ENCODE measurements at regions not wholly inside any gene's neighbourhood (a gene's known extent, or its start where the extent isn't known, plus 50 kb on each side); places are given as distances from the start of the nearest gene placed in this dataset.
"Not testable (repeated sequence)": the region's sequence is repeated elsewhere in the genome, so short reads cannot be mapped to it uniquely, and the experiment has no call there.

- no peak overlapping the region for H3K27ac Mint-ChIP-seq
- no peak for DNase-seq
- peaks cover 2 to 8% of the 10 kb centered on the region in 2 donors for H3K4me1 Mint-ChIP-seq (ENCODE audit: low read depth in 2 of 2)
- H3K36me3 Mint-ChIP-seq (ENCODE audit: insufficient read depth): no peaks in the 10 kb centered on the region
- peaks cover 27 to 42% of the 10 kb centered on the region in 2 donors for H3K27me3 Mint-ChIP-seq
- no peaks in the 10 kb centered on the region for H3K9me3 Mint-ChIP-seq
- H3K4me3 Mint-ChIP-seq: peak overlapping the region in 1 of 2 donors; percentile 53
- no peak for ATAC-seq (replicated peaks)
These were observed 358.1 kb downstream of the ADGRD1 start for GRCh38 chr12:131311764-131312163.

- H3K27me3 Mint-ChIP-seq: peaks cover 27 to 42% of the 10 kb centered on the region in 2 donors
- DNase-seq; H3K27ac Mint-ChIP-seq; H3K4me3 Mint-ChIP-seq; H3K36me3 Mint-ChIP-seq (ENCODE audit: insufficient read depth); ATAC-seq (replicated peaks); H3K9me3 Mint-ChIP-seq; H3K4me1 Mint-ChIP-seq (ENCODE audit: low read depth in 2 of 2): not testable (repeated sequence)
These were observed 358.7 kb downstream of the ADGRD1 start for GRCh38 chr12:131312382-131312781.

GRCh38 chr12:131312793-131313545 lies 359.3 kb downstream of the ADGRD1 start:
- Mint-ChIP-seq H3K9me3 (peaks cover 1 to 4% of the 10 kb centered on the region in 2 donors), H3K4me3 (no peak overlapping the region), H3K27me3 (peaks cover 27 to 42% of the 10 kb centered on the region in 2 donors), H3K36me3 (ENCODE audit: insufficient read depth) (no peaks in the 10 kb centered on the region), H3K4me1 (ENCODE audit: low read depth in 2 of 2) (peaks cover 2 to 8% of the 10 kb centered on the region in 2 donors), H3K27ac (no peak overlapping the region)
- no peak for DNase-seq
- ATAC-seq (replicated peaks): no peak

- H3K27me3 Mint-ChIP-seq: peaks cover 27 to 39% of the 10 kb centered on the region in 2 donors
- H3K9me3 Mint-ChIP-seq: peaks cover 1 to 10% of the 10 kb centered on the region in 2 donors
- no peak overlapping the region for H3K27ac Mint-ChIP-seq
- peaks cover 2 to 8% of the 10 kb centered on the region in 2 donors for H3K4me1 Mint-ChIP-seq (ENCODE audit: low read depth in 2 of 2)
- no peak for DNase-seq
- ATAC-seq (replicated peaks): no peak
- no peaks in the 10 kb centered on the region for H3K36me3 Mint-ChIP-seq (ENCODE audit: insufficient read depth)
- no peak overlapping the region for H3K4me3 Mint-ChIP-seq
These were observed 359.9 kb downstream of the ADGRD1 start for GRCh38 chr12:131313635-131314034.

GRCh38 chr12:131314524-131315090 lies 360.9 kb downstream of the ADGRD1 start:
- peaks cover 1 to 10% of the 10 kb centered on the region in 2 donors for H3K9me3 Mint-ChIP-seq
- no peak for ATAC-seq (replicated peaks)
- peaks cover 2 to 8% of the 10 kb centered on the region in 2 donors for H3K4me1 Mint-ChIP-seq (ENCODE audit: low read depth in 2 of 2)
- no peak for DNase-seq
- H3K27ac Mint-ChIP-seq: no peak overlapping the region
- H3K27me3 Mint-ChIP-seq: peaks cover 27 to 33% of the 10 kb centered on the region in 2 donors
- no peak overlapping the region for H3K4me3 Mint-ChIP-seq
- H3K36me3 Mint-ChIP-seq (ENCODE audit: insufficient read depth): no peaks in the 10 kb centered on the region

- Mint-ChIP-seq H3K36me3 (ENCODE audit: insufficient read depth) (no peaks in the 10 kb centered on the region), H3K4me3 (no peak overlapping the region), H3K27me3 (peaks cover 19 to 23% of the 10 kb centered on the region in 2 donors), H3K27ac (no peak overlapping the region), H3K4me1 (ENCODE audit: low read depth in 2 of 2) (peaks cover 2 to 8% of the 10 kb centered on the region in 2 donors), H3K9me3 (peaks cover 1 to 10% of the 10 kb centered on the region in 2 donors)
- DNase-seq: no peak
- ATAC-seq (replicated peaks): no peak
These were observed 361.9 kb downstream of the ADGRD1 start for GRCh38 chr12:131315601-131316000.

GRCh38 chr12:131316388-131316787 lies 362.7 kb downstream of the ADGRD1 start:
- peaks cover 1 to 10% of the 10 kb centered on the region in 2 donors for H3K9me3 Mint-ChIP-seq
- H3K36me3 Mint-ChIP-seq (ENCODE audit: insufficient read depth): no peaks in the 10 kb centered on the region
- no peak overlapping the region for H3K4me3 Mint-ChIP-seq
- ATAC-seq (replicated peaks) (no peak), DNase-seq (no peak)
- H3K27me3 Mint-ChIP-seq: peaks cover 19 to 23% of the 10 kb centered on the region in 2 donors
- H3K4me1 Mint-ChIP-seq (ENCODE audit: low read depth in 2 of 2): peaks cover 2 to 7% of the 10 kb centered on the region in 2 donors
- no peak overlapping the region for H3K27ac Mint-ChIP-seq

- Mint-ChIP-seq H3K27me3 (peaks cover 11 to 14% of the 10 kb centered on the region in 2 donors), H3K9me3 (peaks cover 1 to 10% of the 10 kb centered on the region in 2 donors), H3K4me1 (ENCODE audit: low read depth in 2 of 2) (no peaks in the 10 kb centered on the region), H3K4me3 (no peak overlapping the region), H3K36me3 (ENCODE audit: insufficient read depth) (no peaks in the 10 kb centered on the region), H3K27ac (no peak overlapping the region)
- ATAC-seq (replicated peaks) (no peak), DNase-seq (no peak)
These were observed 364.5 kb downstream of the ADGRD1 start for GRCh38 chr12:131318045-131318685.

- no peak for ATAC-seq (replicated peaks)
- no peaks in the 10 kb centered on the region for H3K36me3 Mint-ChIP-seq (ENCODE audit: insufficient read depth)
- no peak for DNase-seq
- H3K4me3 Mint-ChIP-seq: no peak overlapping the region
- no peaks in the 10 kb centered on the region for H3K4me1 Mint-ChIP-seq (ENCODE audit: low read depth in 2 of 2)
- peaks cover 1 to 10% of the 10 kb centered on the region in 2 donors for H3K9me3 Mint-ChIP-seq
- peaks cover 5 to 7% of the 10 kb centered on the region in 2 donors for H3K27me3 Mint-ChIP-seq
- H3K27ac Mint-ChIP-seq: no peak overlapping the region
These were observed 368.3 kb downstream of the ADGRD1 start for GRCh38 chr12:131321988-131322387.

GRCh38 chr12:131322460-131322859 lies 368.8 kb downstream of the ADGRD1 start:
- not testable (repeated sequence) for H3K36me3 Mint-ChIP-seq (ENCODE audit: insufficient read depth); H3K4me1 Mint-ChIP-seq (ENCODE audit: low read depth in 2 of 2); H3K27me3 Mint-ChIP-seq; DNase-seq; H3K9me3 Mint-ChIP-seq; H3K4me3 Mint-ChIP-seq; H3K27ac Mint-ChIP-seq; ATAC-seq (replicated peaks)

GRCh38 chr12:131323879-131324278 lies 370.2 kb downstream of the ADGRD1 start:
- no peak for ATAC-seq (replicated peaks)
- H3K27me3 Mint-ChIP-seq: peaks cover 7 to 10% of the 10 kb centered on the region in 2 donors
- no peak overlapping the region for H3K27ac Mint-ChIP-seq
- no peak for DNase-seq
- no peaks in the 10 kb centered on the region for H3K4me1 Mint-ChIP-seq (ENCODE audit: low read depth in 2 of 2)
- no peaks in the 10 kb centered on the region for H3K9me3 Mint-ChIP-seq
- no peaks in the 10 kb centered on the region for H3K36me3 Mint-ChIP-seq (ENCODE audit: insufficient read depth)
- no peak overlapping the region for H3K4me3 Mint-ChIP-seq

- no peak overlapping the region for H3K27ac Mint-ChIP-seq
- no peak overlapping the region for H3K4me3 Mint-ChIP-seq
- H3K36me3 Mint-ChIP-seq (ENCODE audit: insufficient read depth): no peaks in the 10 kb centered on the region
- no peaks in the 10 kb centered on the region for H3K9me3 Mint-ChIP-seq
- DNase-seq (no peak), ATAC-seq (replicated peaks) (no peak)
- no peaks in the 10 kb centered on the region for H3K4me1 Mint-ChIP-seq (ENCODE audit: low read depth in 2 of 2)
- peaks cover 15 to 35% of the 10 kb centered on the region in 2 donors for H3K27me3 Mint-ChIP-seq
These were observed 374.1 kb downstream of the ADGRD1 start for GRCh38 chr12:131327521-131328488.

Measured in effector memory CD8-positive, alpha-beta T cell (primary cell).